ENCODE measurements at regions not wholly inside any gene's neighbourhood (a gene's known extent, or its start where the extent isn't known, plus 50 kb on each side); places are given as distances from the start of the nearest gene placed in this dataset.

DNA sequence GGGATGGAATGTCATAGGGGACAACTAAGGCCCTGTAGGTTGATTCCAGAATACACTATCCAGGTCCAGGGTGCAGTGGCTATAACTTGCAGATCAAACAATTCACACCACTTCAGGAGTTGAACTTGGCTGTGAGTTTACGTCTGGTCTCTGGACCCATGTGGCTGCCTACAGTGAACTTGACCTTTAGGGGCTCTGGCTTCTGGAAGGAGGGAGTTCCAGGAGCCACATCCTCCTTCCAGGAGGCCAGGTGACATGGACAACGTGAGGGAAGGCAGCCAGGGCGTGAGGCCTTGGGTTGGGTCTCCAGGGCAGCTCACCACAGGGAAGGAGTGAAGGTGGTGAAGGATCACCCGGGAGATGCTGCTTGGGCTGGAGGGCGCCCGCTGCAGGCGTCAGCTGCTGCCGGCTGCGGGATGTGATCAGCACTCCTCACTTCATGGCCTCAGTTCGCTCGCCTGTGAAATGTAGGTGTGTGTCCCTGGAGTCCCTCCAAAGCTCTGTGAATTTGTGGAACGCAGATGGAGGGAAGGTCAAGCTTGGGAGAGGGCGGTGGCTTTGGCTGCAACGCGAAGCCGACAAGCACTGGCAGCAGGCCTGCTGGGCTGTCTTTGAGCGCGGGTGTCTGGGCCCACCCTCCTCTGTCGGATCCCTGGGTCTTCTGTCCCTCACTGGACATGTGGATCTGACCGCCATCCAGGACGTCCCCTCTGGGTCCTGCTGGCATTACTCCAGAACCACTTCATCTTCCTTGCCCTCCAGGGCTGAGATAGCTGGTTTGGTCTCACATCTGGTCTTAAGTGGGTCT is 146.5 kb downstream of the GLI2 start:
- DNase-seq (ENCODE audit: low read depth in 2 of 2), result no peak

DNA sequence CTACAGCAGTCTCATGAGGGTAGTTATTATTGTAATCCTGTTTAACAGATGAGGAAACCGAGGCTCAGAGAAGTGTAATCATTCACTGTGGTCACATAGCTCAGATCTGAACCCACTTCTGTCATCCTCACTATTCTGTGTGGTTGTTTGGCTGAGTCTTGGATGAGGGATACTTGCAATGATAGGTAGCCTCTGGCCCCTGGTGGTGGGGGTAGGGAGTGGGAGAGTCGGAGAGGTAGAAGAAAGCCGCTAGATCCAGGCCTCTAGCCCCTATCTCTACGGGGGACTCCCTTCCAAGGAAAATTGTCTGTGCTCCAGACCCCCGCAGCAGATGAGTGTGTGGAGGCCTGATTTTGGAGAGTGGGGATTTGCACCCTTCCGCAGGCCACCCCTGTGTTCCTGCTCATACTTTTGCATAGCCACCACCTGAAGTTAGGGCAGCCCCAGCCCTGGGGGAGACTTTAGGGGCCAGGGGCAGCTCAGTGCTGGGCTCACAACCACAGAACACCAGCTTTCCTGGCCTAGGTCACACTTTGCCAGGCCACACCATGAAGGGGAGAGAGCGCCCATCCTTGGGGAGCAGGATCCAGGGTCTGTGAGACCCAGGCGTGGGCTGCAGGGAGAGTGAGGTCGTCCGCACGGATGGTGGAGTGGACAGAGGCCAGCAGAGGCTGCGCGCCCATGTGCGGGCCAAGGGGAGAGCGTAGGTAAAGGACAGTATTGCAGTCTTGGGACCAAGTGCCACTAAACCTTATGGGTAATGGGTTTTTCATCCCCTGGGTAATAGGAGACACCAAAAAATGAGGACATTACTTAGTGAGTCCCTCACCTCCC is 148.2 kb downstream of the GLI2 start:
- no peak for DNase-seq (ENCODE audit: low read depth in 2 of 2)

DNA sequence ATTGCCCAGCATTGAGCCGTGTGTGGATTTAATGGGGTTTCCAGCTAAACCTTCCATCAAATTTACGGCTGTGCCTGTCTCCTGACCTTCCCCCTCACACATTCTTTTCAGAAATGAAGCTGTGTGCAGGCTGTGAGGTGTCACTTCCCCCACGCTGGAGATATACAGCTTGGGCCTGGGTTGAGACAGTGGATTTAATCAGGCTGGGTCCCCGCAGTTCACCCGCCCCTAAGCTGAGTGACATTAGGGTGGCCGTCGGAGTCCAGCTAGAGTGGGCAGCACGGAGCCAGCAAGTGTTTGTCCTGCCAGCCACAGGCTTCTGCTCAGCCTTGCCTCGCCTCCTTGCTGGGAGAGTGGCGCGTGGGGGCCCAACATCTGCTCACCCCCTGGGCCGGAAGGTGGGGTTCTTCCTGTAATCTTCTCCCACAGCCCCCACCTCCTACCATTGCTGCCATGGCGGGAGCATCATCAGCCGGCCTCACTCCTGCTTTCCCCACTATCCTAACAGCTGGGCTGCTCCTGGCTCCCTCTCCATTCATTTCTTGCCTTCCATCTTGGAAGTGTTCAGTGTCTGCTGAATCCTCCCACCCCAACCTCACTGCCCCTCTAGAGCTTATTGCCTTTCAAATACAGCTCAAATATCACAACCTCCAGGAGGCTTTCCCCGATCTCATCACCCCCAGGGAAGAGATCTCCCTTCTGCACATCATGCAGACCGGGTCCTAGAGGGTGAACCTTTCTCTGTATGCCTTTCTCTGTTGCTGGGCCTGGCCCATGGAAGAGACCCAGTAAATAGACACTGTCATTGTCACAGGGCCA is 149.0 kb downstream of the GLI2 start:
- DNase-seq (ENCODE audit: low read depth in 2 of 2), result no peak

DNA sequence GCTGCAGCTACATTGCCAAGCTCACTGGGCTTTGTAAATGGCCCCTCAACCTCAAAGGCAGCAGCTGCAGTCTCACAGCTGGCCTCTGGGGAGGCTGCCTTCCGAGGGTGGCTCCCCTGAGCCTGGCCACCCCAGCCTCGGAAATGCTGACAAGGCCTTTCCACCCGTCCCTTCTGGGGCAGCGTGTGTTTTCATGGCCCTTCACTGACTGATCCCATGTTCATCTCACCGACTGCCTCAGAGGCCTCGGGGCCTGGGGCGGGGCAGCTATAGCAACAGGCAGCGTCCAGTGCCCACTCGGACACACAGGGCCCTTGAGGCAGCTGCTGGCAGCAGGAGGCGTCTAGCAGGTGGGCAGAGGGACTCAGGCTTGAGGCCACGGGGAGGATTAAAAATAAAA is 149.7 kb downstream of the GLI2 start:
- DNase-seq (ENCODE audit: low read depth in 2 of 2), result no peak

DNA sequence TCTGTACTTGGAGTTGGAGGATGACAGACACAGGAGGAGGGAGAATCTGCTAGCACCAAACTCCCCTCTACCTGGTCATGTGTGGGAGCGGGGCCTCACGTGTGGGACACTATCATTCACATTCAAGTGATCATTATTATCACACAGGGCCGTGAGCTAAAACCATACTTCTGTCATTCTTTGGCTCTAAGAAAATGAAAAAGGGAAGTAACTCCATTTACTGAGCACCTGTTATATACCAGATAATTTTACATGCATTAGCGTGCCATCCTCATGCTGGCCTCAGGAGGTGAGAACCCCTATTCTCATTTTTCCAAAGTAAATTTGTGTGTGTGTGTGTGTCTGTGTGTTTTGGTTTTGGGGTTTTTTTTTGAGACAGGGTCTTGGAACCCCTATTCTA is 150.1 kb downstream of the GLI2 start:
- DNase-seq (ENCODE audit: low read depth in 2 of 2), result no peak

DNA sequence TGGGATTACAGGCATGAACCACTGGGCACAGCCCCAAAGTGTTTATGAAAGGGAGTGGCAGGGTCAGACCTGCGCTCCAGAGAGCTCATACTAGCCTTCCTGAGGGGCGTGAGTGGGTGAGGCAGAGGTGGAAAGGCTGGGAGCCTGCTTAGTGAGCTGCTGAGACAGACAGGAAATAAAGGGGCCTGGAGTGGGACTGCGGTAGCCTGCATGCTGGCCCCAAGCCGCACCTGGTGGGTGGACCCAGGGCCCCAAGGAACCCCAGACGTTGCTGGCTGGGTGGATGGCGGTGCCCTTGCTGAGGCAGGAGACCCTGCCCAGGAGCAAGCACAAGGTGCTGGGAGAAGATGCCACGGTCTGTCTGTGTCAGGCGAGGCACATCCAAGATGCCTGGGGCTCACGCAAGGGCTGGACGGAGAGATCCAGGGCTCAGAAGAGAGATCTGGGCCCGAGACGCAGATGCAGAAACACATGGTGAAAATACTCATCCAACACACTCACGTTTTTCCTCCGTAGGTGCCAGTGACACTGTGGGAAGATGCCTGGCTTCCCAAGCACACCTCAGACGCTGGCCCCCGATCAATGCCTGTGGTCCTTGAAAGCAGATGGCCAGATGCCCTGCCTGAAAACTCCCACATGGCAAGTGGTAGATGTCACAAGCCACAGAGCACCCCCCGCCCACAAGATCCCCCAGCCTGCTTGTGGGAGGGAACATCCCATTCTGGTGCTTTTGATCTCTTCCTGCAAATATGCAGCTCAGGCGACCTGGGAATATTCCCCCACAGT is 151.1 kb downstream of the GLI2 start:
- no peak for DNase-seq (ENCODE audit: low read depth in 2 of 2)

DNA sequence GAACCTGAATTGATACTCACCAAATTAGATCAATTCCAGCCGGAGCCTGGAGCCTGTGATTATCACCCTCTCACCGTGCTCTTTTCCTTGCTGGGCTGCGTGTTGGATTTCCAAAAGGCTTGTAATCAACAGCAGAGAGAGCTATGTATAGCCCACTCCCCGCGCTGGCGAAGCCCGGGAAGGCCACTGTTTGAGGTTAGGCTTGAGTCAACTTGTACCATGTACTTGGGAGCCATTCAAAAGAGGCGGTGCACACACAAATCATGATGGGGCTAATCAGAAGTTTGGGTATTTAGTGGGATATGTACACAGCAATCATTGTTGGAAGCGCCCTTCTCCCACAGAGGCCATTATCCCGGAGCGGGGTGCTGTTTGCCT is 151.6 kb downstream of the GLI2 start:
- no peak for DNase-seq (ENCODE audit: low read depth in 2 of 2)

DNA sequence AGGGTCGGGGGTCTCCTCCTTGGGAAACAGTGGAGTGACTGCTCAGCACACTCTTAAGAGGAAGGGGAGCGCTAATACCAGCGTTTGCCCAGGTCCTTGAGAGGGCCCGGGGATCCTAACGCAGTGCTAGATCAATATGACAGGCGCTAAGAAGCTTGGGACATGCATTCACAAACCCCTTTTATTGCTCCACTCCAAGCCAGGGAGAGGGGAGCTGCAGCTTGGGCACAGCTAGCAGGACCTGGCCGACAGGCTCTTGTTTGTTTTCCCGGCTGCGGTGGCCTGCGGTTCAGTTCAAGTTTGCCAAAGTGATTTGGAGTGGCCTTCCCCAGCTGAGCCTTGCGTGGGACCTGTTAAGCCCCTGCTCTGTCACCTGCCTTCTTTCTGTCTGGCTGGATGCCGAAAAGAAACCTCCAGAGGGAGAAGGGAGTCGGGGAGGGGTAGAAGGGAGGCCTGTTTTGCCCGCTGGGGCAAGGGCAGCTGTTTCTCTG is 152.1 kb downstream of the GLI2 start:
- no peak for DNase-seq (ENCODE audit: low read depth in 2 of 2)

DNA sequence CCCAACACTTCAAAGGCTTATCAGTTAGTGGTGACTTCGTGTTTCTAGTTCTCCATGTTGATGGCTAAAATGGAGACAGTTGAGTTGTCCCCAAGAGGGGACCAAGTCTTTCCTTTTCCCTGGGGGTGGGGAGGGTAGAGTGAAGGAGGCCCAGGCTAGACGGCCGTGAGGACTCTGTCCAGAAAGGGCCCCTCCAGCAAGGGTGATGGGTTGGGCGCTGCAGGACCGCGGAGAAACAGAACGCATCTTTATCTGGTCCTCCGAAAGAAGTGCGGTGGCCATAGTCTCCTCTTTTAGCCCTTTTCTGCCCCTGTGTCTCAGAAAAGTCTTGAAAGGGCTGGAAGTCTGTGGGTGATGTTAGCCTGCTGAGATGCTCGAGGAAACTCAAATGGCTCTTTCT is 153.2 kb downstream of the GLI2 start:
- DNase-seq (ENCODE audit: low read depth in 2 of 2), result no peak

DNA sequence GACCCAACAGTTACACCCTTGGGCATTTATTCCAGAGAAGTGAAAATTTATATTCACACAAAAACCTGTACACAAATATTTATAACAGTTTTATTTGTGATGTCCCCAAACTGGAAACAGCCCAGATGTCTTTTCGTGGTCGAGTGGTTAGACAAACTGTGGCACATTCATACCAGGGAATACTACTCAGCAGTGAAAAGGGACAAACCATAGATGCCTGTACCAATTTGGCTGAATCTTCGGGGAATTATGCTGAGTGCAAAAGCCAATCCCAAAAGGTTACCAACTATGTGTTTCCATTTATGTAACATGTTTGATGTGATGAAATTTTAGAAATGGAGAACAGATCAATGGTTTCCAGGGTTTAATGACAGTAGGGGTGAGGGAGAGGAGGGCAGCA is 154.3 kb downstream of the GLI2 start:
- no peak for DNase-seq (ENCODE audit: low read depth in 2 of 2)

DNA sequence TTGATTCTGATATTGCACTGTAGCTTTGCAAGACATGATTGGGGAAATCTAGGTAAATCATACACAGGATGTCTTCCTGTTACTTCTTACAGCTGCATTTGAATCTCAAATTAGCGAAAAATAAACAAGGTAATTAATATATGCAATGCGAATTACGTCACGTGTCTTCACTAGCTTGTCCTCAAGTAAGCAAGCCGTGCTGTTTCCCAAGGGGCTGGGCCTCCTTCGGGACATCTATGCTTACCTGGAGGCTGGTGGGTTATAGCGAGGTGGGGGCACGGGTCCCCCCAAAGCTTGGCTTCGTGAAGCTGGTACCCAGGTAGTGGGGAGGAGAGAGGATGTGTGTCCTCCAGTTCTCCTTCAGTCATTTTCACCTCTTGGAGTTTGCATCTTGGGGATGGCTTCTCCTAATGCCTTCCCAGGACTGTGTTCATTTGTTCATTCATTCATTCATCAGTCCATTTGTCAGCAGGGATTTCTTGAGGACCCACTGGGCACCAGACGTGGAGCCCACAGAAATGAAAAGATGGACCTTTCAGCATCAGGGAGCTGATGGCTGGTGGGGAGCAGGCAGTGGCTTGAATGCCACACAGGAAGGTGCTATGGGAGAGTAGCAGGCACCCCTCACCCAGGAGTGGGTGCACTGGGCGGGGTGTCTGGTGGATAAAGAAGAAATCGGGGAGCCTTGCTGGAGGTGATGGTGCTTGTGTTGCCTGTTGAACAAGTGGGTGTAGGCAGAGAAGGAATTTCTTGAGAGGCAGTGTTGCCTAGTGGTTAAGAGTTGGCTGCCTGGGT is 155.1 kb downstream of the GLI2 start:
- DNase-seq (ENCODE audit: low read depth in 2 of 2), result no peak

DNA sequence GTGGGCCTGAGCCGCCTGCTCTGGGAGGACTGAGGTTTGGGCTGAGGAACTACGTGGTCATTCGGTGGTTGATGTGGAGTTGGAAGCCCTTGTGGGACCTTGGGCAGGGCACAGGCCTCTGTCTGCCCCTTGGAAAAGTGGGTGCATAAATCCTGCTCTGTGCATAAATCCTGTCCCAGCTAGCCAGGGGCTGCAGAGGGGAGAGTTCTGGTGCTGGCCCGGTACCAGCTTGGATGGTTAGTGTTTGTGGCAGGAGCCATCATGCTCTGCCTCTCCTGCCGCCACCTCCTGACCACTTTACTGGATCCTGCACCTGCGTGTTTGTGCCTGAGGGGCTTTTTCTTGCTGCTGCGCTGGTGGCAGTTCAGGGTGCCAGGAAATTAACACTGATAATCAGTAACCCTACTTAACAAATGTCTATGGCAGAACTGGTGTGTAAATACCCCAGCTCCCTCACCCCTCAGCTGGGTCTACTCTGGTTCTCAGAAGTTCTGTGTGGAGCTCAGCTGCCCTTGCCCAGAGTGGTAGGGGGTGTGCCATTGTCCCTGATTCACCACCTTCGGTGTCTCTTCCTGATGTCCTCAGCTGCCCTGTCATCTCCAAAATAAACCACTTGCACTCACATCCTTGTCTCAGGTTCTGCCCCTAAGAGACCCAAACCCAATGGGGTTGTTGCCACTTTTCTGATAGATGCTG is 156.8 kb downstream of the GLI2 start:
- DNase-seq (ENCODE audit: low read depth in 2 of 2), result no peak

DNA sequence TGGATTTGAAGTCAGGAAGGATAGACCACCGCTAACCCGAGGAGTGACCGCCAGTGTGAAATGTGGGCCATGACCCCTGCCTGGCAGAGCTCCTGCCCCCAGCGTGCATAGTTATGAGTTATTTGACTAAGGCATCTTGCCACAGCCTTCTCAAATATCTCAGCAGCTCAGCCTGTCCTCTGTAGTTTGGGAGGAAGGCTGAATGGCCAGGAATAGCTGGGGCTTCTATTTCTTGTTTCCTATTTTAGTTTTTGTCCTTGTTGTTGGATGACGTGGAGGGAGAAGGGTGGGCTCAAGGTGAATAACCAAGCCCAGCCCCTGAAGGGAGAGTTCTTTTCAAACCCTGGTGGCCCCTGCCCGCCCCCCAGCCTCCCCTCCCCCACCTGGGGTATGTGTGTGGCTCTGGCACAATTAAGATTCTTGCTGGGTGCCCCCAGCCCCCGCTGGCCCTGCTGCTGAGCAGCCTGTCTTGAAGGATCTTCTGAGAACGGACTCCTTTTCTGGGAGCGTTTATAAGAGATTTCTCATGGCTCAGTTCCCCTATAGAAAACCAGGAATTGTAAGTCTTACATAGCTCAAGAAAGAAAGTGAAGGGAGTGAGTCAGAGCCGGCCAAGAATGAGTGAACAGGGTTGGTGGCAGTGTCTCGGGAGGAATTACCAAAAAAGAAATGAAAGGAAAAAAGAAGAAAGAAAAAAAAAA is 157.4 kb downstream of the GLI2 start:
- DNase-seq (ENCODE audit: low read depth in 2 of 2), result no peak

DNA sequence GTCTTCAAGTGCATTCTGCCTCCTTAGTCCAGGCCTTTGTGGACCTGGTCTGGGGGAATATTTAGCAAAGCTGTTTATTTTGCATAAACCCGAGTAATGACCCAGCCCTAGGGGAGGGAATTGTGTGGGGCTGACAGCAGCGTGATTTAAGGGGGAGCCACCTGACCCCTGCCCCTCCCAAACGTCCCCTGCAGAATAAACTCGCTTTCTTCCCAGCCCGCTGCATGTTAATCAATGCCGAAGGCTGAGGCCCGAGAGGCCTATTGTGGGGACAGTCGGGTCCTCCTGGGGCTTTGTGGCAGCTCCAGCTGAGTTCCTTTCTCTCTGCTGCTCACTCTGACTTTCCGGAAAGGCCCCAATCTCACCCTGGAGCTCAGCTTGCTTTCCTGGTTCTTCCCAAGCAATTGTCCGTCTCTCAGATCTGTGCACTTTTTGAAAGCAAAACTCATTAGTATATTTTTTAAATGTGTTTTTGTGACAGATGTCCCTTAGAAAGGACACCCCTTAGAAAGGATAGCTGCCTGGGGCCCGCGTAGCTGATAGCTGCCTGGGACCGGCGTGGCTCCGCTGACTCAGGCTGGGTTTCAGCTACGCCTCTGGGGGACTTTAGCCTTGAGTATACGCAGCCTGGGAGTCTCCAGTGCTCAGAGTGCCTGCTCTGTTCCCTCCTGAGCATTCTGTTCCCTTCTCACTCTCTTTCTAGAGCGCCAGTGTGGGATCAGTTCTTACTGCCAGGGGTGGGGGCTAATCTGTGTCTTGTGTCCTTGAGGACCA is 158.3 kb downstream of the GLI2 start:
- DNase-seq (ENCODE audit: low read depth in 2 of 2), result no peak

DNA sequence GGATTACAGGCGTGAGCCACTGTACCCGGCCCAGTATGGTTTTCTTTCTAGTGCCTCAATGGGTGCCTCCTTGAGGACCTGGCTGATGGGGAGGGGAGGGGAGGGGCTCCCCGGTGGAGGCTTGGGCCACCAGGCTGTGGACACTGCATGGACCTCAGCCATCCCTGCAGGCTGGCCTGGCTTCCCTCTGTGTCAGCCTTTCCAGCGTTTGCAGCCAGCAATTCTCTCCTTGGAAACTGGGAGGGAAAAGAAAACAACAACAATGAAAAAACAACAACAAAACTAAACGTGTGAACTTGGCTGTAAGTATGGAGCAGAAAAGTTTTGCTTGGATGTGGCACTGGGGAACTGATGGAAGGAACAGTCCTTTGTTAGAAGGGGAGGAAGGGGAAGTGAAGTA is 159.3 kb downstream of the GLI2 start:
- no peak for DNase-seq (ENCODE audit: low read depth in 2 of 2)

DNA sequence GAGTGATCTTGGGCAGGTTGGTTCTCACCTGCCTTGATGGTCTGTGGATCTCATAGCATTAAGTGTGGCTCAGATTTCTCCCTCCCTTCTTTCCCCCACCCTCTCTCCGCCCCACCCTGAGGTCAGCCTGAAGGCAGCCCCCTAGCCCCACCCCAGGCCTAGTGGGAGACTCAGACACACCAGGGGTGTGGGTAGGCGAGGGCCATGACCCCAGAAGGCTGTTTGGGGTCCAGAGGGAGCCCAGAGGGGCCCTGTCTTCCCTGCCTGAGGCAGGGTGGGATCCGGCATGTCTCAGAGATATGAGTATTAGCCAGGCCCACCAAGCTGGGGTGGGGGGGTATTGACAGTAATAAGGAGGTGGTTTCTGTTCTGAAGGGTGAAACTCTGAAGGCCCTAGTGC is 160.5 kb downstream of the GLI2 start:
- DNase-seq (ENCODE audit: low read depth in 2 of 2), result no peak

DNA sequence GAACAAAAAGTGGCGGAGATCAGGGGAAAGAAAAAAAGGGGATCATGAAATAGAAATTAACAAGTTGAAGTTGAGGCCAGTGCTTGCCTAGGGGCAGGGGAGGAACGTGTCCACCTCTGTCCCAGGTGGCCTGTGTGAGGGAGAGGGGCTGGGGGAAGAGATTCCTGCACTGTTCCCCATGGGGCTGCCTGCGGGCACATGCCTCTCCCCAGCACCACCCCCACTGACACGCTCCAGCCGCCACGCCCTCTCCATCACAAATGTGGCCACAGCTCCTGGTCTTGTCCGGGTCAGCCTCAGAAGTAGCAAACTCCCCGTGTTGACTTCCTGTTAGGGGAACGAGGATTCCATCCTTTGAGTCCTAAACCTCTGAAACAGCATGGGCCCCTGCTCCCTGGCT is 161.2 kb downstream of the GLI2 start:
- no peak for DNase-seq (ENCODE audit: low read depth in 2 of 2)

DNA sequence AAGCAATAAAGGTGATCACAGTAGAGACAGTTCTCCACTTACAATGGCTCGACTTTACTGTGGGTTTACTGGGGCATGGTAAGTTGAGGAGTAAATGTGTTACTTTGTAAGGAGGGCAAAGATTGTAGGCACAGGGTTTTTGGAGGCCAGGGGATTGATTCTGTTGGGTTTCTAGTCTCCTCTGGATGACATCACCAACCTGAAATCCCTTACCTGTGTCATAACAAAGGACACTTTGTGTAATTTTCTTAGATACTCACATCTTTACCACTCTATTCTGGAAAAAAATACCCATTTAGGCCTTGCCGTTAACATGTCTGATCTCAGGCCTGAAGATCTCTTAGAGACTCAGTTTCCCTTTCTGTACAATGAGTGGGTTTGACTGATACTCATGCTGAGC is 161.7 kb downstream of the GLI2 start:
- no peak for DNase-seq (ENCODE audit: low read depth in 2 of 2)

DNA sequence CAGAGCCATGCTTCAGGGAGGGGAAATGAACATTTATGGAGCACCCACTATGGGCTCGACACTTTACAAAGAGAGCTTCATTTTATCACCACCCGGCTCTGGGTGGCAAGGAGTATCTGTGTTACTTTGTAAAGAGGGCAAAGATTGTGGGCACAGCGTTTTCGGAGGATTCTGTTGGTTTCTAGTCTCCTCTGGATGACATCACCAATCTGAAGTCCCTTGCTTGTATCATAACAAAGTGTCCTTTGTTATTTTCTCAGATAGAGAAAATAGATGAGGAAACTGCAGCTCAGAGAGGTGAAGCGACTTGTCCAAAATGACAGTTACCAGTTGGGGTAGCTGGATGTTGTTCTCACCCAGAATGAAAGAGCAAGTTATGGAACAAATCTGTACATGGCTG is 162.8 kb downstream of the GLI2 start:
- DNase-seq (ENCODE audit: low read depth in 2 of 2), result no peak
